Mucosa of rectum (tissue), 2 donors: ENCODE measurements at regions not wholly inside any gene's neighbourhood (a gene's known extent, or its start where the extent isn't known, plus 50 kb on each side); places are given as distances from the start of the nearest gene placed in this dataset.
"Not testable (repeated sequence)": the region's sequence is repeated elsewhere in the genome, so short reads cannot be mapped to it uniquely, and the experiment has no call there.

Experiments used
- H3K27ac ChIP-seq, 2 donors: one replicate each; pipeline ENCODE4 v1.7.0; 2013; ENCODE audit warnings: inconsistent platforms in 2 of 2, low read depth in 2 of 2, low read length in 2 of 2
- H3K27me3 ChIP-seq, 2 donors: one replicate each; pipeline ENCODE4 v1.7.0; 2013; ENCODE audit warnings: low read length in 2 of 2; ENCODE audit not compliant: control insufficient read depth in 2 of 2, insufficient read depth in 2 of 2
- H3K36me3 ChIP-seq, 2 donors: one replicate each; pipeline ENCODE4 v1.7.0; 2013; ENCODE audit warnings: low read length in 2 of 2; ENCODE audit not compliant: control insufficient read depth in 2 of 2, insufficient read depth in 2 of 2
- H3K4me1 ChIP-seq, 2 donors: one replicate each; pipeline ENCODE4 v1.7.0; 2013; ENCODE audit warnings: low read length in 2 of 2, mild to moderate bottlenecking in 1 of 2; ENCODE audit not compliant: control insufficient read depth in 2 of 2, insufficient read depth in 2 of 2
- H3K4me3 ChIP-seq, 2 donors: one replicate each; pipeline ENCODE4 v1.7.0; 2013; ENCODE audit warnings: low read length in 2 of 2
- H3K9ac ChIP-seq, 2 donors: one replicate each; pipeline ENCODE4 v1.7.0; 2013; ENCODE audit warnings: low read length in 2 of 2, low read depth in 1 of 2, mild to moderate bottlenecking in 1 of 2
- H3K9me3 ChIP-seq, 2 donors: one replicate each; pipeline ENCODE4 v1.7.0; 2013; ENCODE audit warnings: low read length in 2 of 2; ENCODE audit not compliant: control insufficient read depth in 2 of 2
- donor health status: healthy.
- donor health status: Normal muscosa, but diverticular disease.

GRCh38 chr2:139427164-139427563 lies 647.0 kb upstream of the NXPH2 start:
- no peaks in the 10 kb centered on the region for H3K9me3 ChIP-seq
- H3K4me3 ChIP-seq = no peak overlapping the region
- no peak overlapping the region for H3K9ac ChIP-seq
- H3K27me3 ChIP-seq = no peaks in the 10 kb centered on the region
- no peaks in the 10 kb centered on the region for H3K4me1 ChIP-seq
- H3K36me3 ChIP-seq = no peaks in the 10 kb centered on the region
- H3K27ac ChIP-seq = no peak overlapping the region

- Histone ChIP-seq H3K36me3 (no peaks in the 10 kb centered on the region), H3K27me3 (no peaks in the 10 kb centered on the region), H3K27ac (no peak overlapping the region), H3K4me1 (no peaks in the 10 kb centered on the region), H3K4me3 (no peak overlapping the region), H3K9ac (no peak overlapping the region), H3K9me3 (no peaks in the 10 kb centered on the region)
Observed at GRCh38 chr2:139424101-139424500, 643.9 kb upstream of the NXPH2 start.

- H3K27me3 ChIP-seq = no peaks in the 10 kb centered on the region
- H3K9ac ChIP-seq = no peak overlapping the region
- no peaks in the 10 kb centered on the region for H3K36me3 ChIP-seq
- H3K4me1 ChIP-seq = no peaks in the 10 kb centered on the region
- no peak overlapping the region for H3K27ac ChIP-seq
- H3K9me3 ChIP-seq = no peaks in the 10 kb centered on the region
- no peak overlapping the region for H3K4me3 ChIP-seq
Observed at GRCh38 chr2:139411236-139411635, 631.0 kb upstream of the NXPH2 start.

GRCh38 chr2:139410833-139411174 lies 630.6 kb upstream of the NXPH2 start:
- H3K9ac ChIP-seq, H3K36me3 ChIP-seq, H3K9me3 ChIP-seq, H3K27ac ChIP-seq, H3K27me3 ChIP-seq, H3K4me3 ChIP-seq, H3K4me1 ChIP-seq: not testable (repeated sequence)

GRCh38 chr2:139410147-139410832 lies 630.1 kb upstream of the NXPH2 start:
- not testable (repeated sequence) for H3K4me3 ChIP-seq, H3K9me3 ChIP-seq, H3K27me3 ChIP-seq, H3K9ac ChIP-seq, H3K27ac ChIP-seq, H3K36me3 ChIP-seq, H3K4me1 ChIP-seq

- H3K27ac ChIP-seq = no peak overlapping the region
- no peak overlapping the region for H3K9ac ChIP-seq
- no peak overlapping the region for H3K4me3 ChIP-seq
- H3K36me3 ChIP-seq = no peaks in the 10 kb centered on the region
- H3K9me3 ChIP-seq = no peaks in the 10 kb centered on the region
- no peaks in the 10 kb centered on the region for H3K4me1 ChIP-seq
- no peaks in the 10 kb centered on the region for H3K27me3 ChIP-seq
Observed at GRCh38 chr2:139409212-139409611, 629.0 kb upstream of the NXPH2 start.

- no peaks in the 10 kb centered on the region for H3K27me3 ChIP-seq
- no peaks in the 10 kb centered on the region for H3K36me3 ChIP-seq
- H3K4me3 ChIP-seq = no peak overlapping the region
- no peaks in the 10 kb centered on the region for H3K9me3 ChIP-seq
- no peaks in the 10 kb centered on the region for H3K4me1 ChIP-seq
- H3K9ac ChIP-seq = no peak overlapping the region
- H3K27ac ChIP-seq = no peak overlapping the region
Observed at GRCh38 chr2:139403948-139404347, 623.8 kb upstream of the NXPH2 start.

GRCh38 chr2:139394801-139395200 lies 614.6 kb upstream of the NXPH2 start:
- Histone ChIP-seq H3K9me3 (no peaks in the 10 kb centered on the region), H3K27me3 (no peaks in the 10 kb centered on the region), H3K4me1 (no peaks in the 10 kb centered on the region), H3K4me3 (no peak overlapping the region), H3K9ac (no peak overlapping the region), H3K27ac (no peak overlapping the region), H3K36me3 (no peaks in the 10 kb centered on the region)

GRCh38 chr2:139389391-139389790 lies 609.2 kb upstream of the NXPH2 start:
- no peaks in the 10 kb centered on the region for H3K4me1 ChIP-seq
- H3K9ac ChIP-seq = no peak overlapping the region
- no peaks in the 10 kb centered on the region for H3K27me3 ChIP-seq

GRCh38 chr2:139386401-139386800 lies 606.2 kb upstream of the NXPH2 start:
- no peak overlapping the region for H3K9ac ChIP-seq
- no peaks in the 10 kb centered on the region for H3K36me3 ChIP-seq
- H3K27ac ChIP-seq = no peak overlapping the region
- H3K27me3 ChIP-seq = no peaks in the 10 kb centered on the region
- no peak overlapping the region for H3K4me3 ChIP-seq
- no peaks in the 10 kb centered on the region for H3K9me3 ChIP-seq
- no peaks in the 10 kb centered on the region for H3K4me1 ChIP-seq

More at GRCh38 chr2:139389391-139389790, 609.2 kb upstream of the NXPH2 start:
- no peak overlapping the region for H3K27ac ChIP-seq
- H3K36me3 ChIP-seq = no peaks in the 10 kb centered on the region
- no peak overlapping the region for H3K4me3 ChIP-seq
- no peaks in the 10 kb centered on the region for H3K9me3 ChIP-seq

GRCh38 chr2:139383532-139383931 lies 603.3 kb upstream of the NXPH2 start:
- H3K27me3 ChIP-seq = no peaks in the 10 kb centered on the region
- no peaks in the 10 kb centered on the region for H3K9me3 ChIP-seq
- H3K9ac ChIP-seq = no peak overlapping the region
- H3K4me1 ChIP-seq = no peaks in the 10 kb centered on the region
- no peak overlapping the region for H3K27ac ChIP-seq
- H3K36me3 ChIP-seq = no peaks in the 10 kb centered on the region
- no peak overlapping the region for H3K4me3 ChIP-seq
